OCI-LY7 (cell line): ENCODE measurements at regions not wholly inside any gene's neighbourhood (a gene's known extent, or its start where the extent isn't known, plus 50 kb on each side); places are given as distances from the start of the nearest gene placed in this dataset.

Experiments used
- BruUV-seq: library from RNA; stranded (reverse); fragments of 400-500 nt; replicated peaks from 2 replicates; lab custom pipeline; 2021; lab: Mats Ljungman, UMichigan
- CTCF ChIA-PET: fragments of 300-600 bp; sonication (Branson Sonifier 250); formaldehyde crosslinking; loops from one replicate; lab custom pipeline; 2022; ENCODE audit warnings: antibody characterized with exemption; ENCODE audit not compliant: unreplicated experiment; lab: Charles Lee
- POLR2A ChIA-PET: fragments of 300-600 bp; sonication (Branson Sonifier 250); formaldehyde crosslinking; loops from one replicate; lab custom pipeline; 2022; ENCODE audit warnings: antibody characterized with exemption; lab: Charles Lee
- DNase-seq: peaks from one replicate; pipeline ENCODE4 v3.0.0-alpha.2; 2015; ENCODE audit warnings: low spot score
- H2AFZ ChIP-seq: fragments of 200-600 bp; sonication (generic), shearing (Covaris generic); 2 replicates; pipeline ENCODE4 v1.6.1; 2014; ENCODE audit warnings: mild to moderate bottlenecking, antibody characterized with exemption, low read length, moderate library complexity
- H3K27ac ChIP-seq: fragments of 200-600 bp; sonication (generic); 2 replicates; pipeline ENCODE4 v1.5.1; 2014; ENCODE audit warnings: mixed run types, low read depth, mild to moderate bottlenecking, moderate library complexity, low read length, inconsistent platforms; ENCODE audit not compliant: poor library complexity, severe bottlenecking
- H3K36me3 ChIP-seq: fragments of 200-600 bp; sonication (generic); 2 replicates; pipeline ENCODE4 v1.6.1; 2014; ENCODE audit warnings: mild to moderate bottlenecking, antibody characterized with exemption, low read length, moderate library complexity, mixed read lengths; ENCODE audit not compliant: insufficient read depth
- H3K4me1 ChIP-seq: fragments of 200-600 bp; sonication (generic); 2 replicates; pipeline ENCODE4 v1.5.1; 2014; ENCODE audit warnings: mild to moderate bottlenecking, low read length; ENCODE audit not compliant: insufficient read depth, poor library complexity, severe bottlenecking
- H3K4me2 ChIP-seq: fragments of 200-600 bp; sonication (generic); 2 replicates; pipeline ENCODE4 v1.6.1; 2014; ENCODE audit warnings: mild to moderate bottlenecking, low read length
- H3K4me3 ChIP-seq: fragments of 200-600 bp; sonication (generic); 2 replicates; pipeline ENCODE4 v1.5.1; 2014; ENCODE audit warnings: mild to moderate bottlenecking, low read depth, low read length; ENCODE audit not compliant: poor library complexity, severe bottlenecking
- H3K79me2 ChIP-seq: fragments of 200-600 bp; sonication (generic); 2 replicates; pipeline ENCODE4 v1.6.1; 2016; ENCODE audit warnings: low read depth, mild to moderate bottlenecking, low read length, moderate library complexity, mixed read lengths; ENCODE audit not compliant: insufficient read depth
- H3K9me2 ChIP-seq: fragments of 200-600 bp; sonication (generic); 2 replicates; pipeline ENCODE4 v1.6.1; 2016; ENCODE audit warnings: mild to moderate bottlenecking, low read length, mixed read lengths; ENCODE audit not compliant: insufficient read depth
- H3K9me3 ChIP-seq: fragments of 200-600 bp; sonication (generic); 2 replicates; pipeline ENCODE4 v1.6.1; 2014; ENCODE audit warnings: mild to moderate bottlenecking, mixed run types, low read length, mixed read lengths
- H4K20me1 ChIP-seq: fragments of 200-600 bp; sonication (generic); 2 replicates; pipeline ENCODE4 v1.6.1; 2014; ENCODE audit warnings: mild to moderate bottlenecking, antibody characterized with exemption, low read length, moderate library complexity, mixed read lengths; ENCODE audit not compliant: insufficient read depth
- EZH2phosphoT487 ChIP-seq: fragments of 200-600 bp; sonication (generic); IDR thresholded peaks from 2 replicates; pipeline ENCODE4 v1.6.1; 2018; ENCODE audit warnings: low read depth, borderline replicate concordance, mild to moderate bottlenecking, mixed run types, antibody characterized with exemption, low read length, moderate library complexity, mixed read lengths
- intact Hi-C: fragments of 100-400 bp; cut with micrococcal nuclease; formaldehyde crosslinking; loops from one replicate; pipeline ENCODE4 v1.10.0; 2022; ENCODE audit not compliant: unreplicated experiment
- TF ChIP-seq, protein P1 (sequence below): fragments of 200-600 bp; sonication (generic); conservative IDR thresholded peaks from 2 replicates; pipeline ENCODE4 v1.5.1; 2014; ENCODE audit warnings: mild to moderate bottlenecking, antibody characterized with exemption, low read length, moderate library complexity, mixed read lengths

GRCh38 chr22:48647606-48648515, 1179.8 kb downstream of the BRD1 start:
- TF ChIP-seq, protein P1, sequence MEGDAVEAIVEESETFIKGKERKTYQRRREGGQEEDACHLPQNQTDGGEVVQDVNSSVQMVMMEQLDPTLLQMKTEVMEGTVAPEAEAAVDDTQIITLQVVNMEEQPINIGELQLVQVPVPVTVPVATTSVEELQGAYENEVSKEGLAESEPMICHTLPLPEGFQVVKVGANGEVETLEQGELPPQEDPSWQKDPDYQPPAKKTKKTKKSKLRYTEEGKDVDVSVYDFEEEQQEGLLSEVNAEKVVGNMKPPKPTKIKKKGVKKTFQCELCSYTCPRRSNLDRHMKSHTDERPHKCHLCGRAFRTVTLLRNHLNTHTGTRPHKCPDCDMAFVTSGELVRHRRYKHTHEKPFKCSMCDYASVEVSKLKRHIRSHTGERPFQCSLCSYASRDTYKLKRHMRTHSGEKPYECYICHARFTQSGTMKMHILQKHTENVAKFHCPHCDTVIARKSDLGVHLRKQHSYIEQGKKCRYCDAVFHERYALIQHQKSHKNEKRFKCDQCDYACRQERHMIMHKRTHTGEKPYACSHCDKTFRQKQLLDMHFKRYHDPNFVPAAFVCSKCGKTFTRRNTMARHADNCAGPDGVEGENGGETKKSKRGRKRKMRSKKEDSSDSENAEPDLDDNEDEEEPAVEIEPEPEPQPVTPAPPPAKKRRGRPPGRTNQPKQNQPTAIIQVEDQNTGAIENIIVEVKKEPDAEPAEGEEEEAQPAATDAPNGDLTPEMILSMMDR = no peak
- no peak for TF ChIP-seq EZH2phosphoT487
- Histone ChIP-seq H3K9me3 (no peaks in the 10 kb centered on the region), H3K27ac (no peak overlapping the region), H3K4me1 (no peaks in the 10 kb centered on the region), H3K4me2 (no peak overlapping the region), H2AFZ (no peak overlapping the region), H3K9me2 (no peaks in the 10 kb centered on the region), H4K20me1 (no peaks in the 10 kb centered on the region), H3K36me3 (no peaks in the 10 kb centered on the region), H3K79me2 (no peaks in the 10 kb centered on the region), H3K4me3 (no peak overlapping the region)
- DNase-seq = no peak
- BruUV-seq = no TSS peak
- intact Hi-C loops = no loop called here
- ChIA-PET CTCF (no interaction called here), POLR2A (no interaction called here)

- ChIA-PET POLR2A (no interaction called here), CTCF (no interaction called here)
- H3K4me1 ChIP-seq = no peaks in the 10 kb centered on the region
- H4K20me1 ChIP-seq = no peaks in the 10 kb centered on the region
- no peaks in the 10 kb centered on the region for H3K9me2 ChIP-seq
- no TSS peak for BruUV-seq
- no peak for DNase-seq
- H3K4me3 ChIP-seq = no peak overlapping the region
- H2AFZ ChIP-seq = no peak overlapping the region
- H3K27ac ChIP-seq = no peak overlapping the region
- intact Hi-C loops = no loop called here
- no peaks in the 10 kb centered on the region for H3K9me3 ChIP-seq
- H3K79me2 ChIP-seq = no peaks in the 10 kb centered on the region
- H3K4me2 ChIP-seq = no peak overlapping the region
- no peaks in the 10 kb centered on the region for H3K36me3 ChIP-seq
- no peak for TF ChIP-seq EZH2phosphoT487
- TF ChIP-seq, protein P1 = no peak
Observed at GRCh38 chr22:48647051-48647450, 1180.6 kb downstream of the BRD1 start.
